ENCODE measurements at regions not wholly inside any gene's neighbourhood (a gene's known extent, or its start where the extent isn't known, plus 50 kb on each side); places are given as distances from the start of the nearest gene placed in this dataset.

DNA sequence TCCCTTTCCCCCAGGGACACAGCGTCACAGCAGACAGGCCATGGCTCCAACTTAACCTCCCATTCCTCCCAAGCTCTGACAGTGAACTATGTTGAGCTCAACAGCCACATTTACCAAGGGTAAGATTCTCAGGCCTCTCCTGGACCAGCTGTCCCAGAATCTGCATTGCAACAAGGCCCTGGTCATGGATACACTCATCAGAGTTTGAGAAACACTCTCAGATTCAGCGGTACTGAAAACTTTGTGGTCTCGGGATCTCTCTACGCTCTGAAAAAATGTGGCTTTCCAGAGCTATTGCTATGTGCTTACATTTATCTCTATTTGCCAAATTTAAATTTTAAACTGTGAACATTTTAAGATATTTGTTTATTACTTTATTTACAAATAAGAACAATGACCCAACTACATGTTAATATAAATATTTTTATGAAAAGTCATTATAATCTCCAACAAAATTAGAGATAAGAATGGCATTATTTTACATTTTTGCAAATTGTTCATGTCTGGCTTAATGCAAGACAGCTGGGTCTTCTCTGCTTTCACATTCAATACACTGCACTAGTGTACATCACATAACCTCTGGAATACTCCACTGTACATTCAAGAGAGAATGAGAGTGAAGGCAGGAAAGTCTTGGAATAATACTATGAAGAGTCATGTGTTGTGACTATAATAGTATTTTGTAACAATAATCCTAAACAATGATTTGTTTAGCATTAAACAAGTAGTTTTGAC, 190.9 kb upstream of the PITRM1 start:
- no peak overlapping the region for H3K4me3 ChIP-seq
- no peaks in the 10 kb centered on the region for H3K36me3 ChIP-seq
- no peak overlapping the region for H3K27ac ChIP-seq
- WGBS, 4 donors, result 79 to 93% (median 88%) methylated on average over 4 of the region's 4 CpGs
- no peaks in the 10 kb centered on the region for H3K27me3 ChIP-seq
- intact Hi-C loops (cut with DNase I), result no loop called here
- ATAC-seq (no peak), DNase-seq (no peak)
- H3K9me3 ChIP-seq, result peaks cover 0 to 18% (median 8%) of the 10 kb centered on the region in 12 donors
- no peak for TF ChIP-seq POLR2A (IDR thresholded peaks at IDR 0.05)
- TF ChIP-seq CTCF (IDR thresholded peaks at IDR 0.05), result no peak
- H3K4me1 ChIP-seq, result no peaks in the 10 kb centered on the region

DNA sequence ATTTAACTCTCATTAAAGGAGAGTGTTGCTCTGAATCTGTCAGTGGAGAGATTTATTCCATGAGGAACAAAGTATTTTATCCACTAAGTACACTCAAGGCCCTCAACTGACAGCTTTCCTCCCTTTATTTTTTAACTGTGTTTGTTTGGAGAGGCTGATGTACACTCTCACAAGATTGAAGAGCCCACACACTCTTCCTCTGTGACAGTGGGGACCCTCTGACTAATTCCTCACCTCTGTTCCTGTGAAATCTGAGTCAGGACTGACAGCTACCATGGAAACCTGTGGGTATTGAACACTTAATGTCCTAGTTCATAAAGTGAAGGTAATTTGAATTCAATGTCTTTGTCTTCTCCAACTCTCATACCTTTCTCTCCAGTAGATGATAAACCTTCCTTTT, 189.8 kb upstream of the PITRM1 start:
- Histone ChIP-seq H3K27ac (no peak overlapping the region), H3K27me3 (no peaks in the 10 kb centered on the region), H3K36me3 (no peaks in the 10 kb centered on the region), H3K4me1 (no peaks in the 10 kb centered on the region), H3K4me3 (no peak overlapping the region), H3K9me3 (peaks cover 0 to 19% (median 8%) of the 10 kb centered on the region in 12 donors)
- intact Hi-C loops (cut with DNase I), result no loop called here
- ATAC-seq (no peak), DNase-seq (no peak)
- no peak for TF ChIP-seq POLR2A (IDR thresholded peaks at IDR 0.05)
- TF ChIP-seq CTCF (IDR thresholded peaks at IDR 0.05), result no peak

GRCh38 chr10:3361640-3362039, 189.1 kb upstream of the PITRM1 start:
- WGBS, 4 donors, result 73 to 82% (median 78%) methylated on average over 3 of the region's 3 CpGs
- H3K4me1 ChIP-seq, result no peaks in the 10 kb centered on the region
- intact Hi-C loops (cut with DNase I), result no loop called here
- no peaks in the 10 kb centered on the region for H3K36me3 ChIP-seq
- ATAC-seq (no peak), DNase-seq (no peak)
- no peaks in the 10 kb centered on the region for H3K27me3 ChIP-seq
- no peak overlapping the region for H3K4me3 ChIP-seq
- H3K27ac ChIP-seq, result no peak overlapping the region
- TF ChIP-seq CTCF (IDR thresholded peaks at IDR 0.05) (no peak), POLR2A (IDR thresholded peaks at IDR 0.05) (no peak)
- peaks cover 0 to 19% (median 8%) of the 10 kb centered on the region in 12 donors for H3K9me3 ChIP-seq

GRCh38 chr10:3357737-3358136, 185.2 kb upstream of the PITRM1 start:
- H3K27ac ChIP-seq, result no peak overlapping the region
- TF ChIP-seq POLR2A (IDR thresholded peaks at IDR 0.05), result no peak
- TF ChIP-seq CTCF (IDR thresholded peaks at IDR 0.05), result no peak
- intact Hi-C loops (cut with DNase I), result no loop called here
- H3K9me3 ChIP-seq, result peaks cover 0 to 19% (median 8%) of the 10 kb centered on the region in 12 donors
- DNase-seq, result no peak
- peaks cover 0 to 9% (median 0%) of the 10 kb centered on the region in 12 donors for H3K4me1 ChIP-seq
- H3K36me3 ChIP-seq, result no peaks in the 10 kb centered on the region
- 75 to 92% (median 87%) methylated on average over 4 of the region's 4 CpGs for WGBS, 4 donors
- no peak overlapping the region for H3K4me3 ChIP-seq
- no peak for ATAC-seq
- no peaks in the 10 kb centered on the region for H3K27me3 ChIP-seq

All from heart left ventricle (tissue), 16 donors.